Neural crest cell (in vitro differentiated cells): ENCODE measurements at regions not wholly inside any gene's neighbourhood (a gene's known extent, or its start where the extent isn't known, plus 50 kb on each side); places are given as distances from the start of the nearest gene placed in this dataset.

Experiments used
- DNase-seq: peaks from one replicate; pipeline ENCODE4 v3.0.0; 2021; ENCODE audit warnings: low read depth, mixed read lengths, low spot score
- H3K27ac Mint-ChIP-seq: one replicate; pipeline ENCODE4 v1.8.0; 2021; ENCODE audit warnings: mild to moderate bottlenecking, mixed read lengths; ENCODE audit not compliant: unreplicated experiment
- H3K27me3 Mint-ChIP-seq: 2 replicates; pipeline ENCODE4 v1.8.0; 2021; ENCODE audit warnings: low read depth, mild to moderate bottlenecking, mixed read lengths
- H3K36me3 Mint-ChIP-seq: 2 replicates; pipeline ENCODE4 v1.8.0; 2021; ENCODE audit warnings: low read depth, mild to moderate bottlenecking, mixed read lengths
- H3K4me1 Mint-ChIP-seq: 2 replicates; pipeline ENCODE4 v1.8.0; 2021; ENCODE audit warnings: mixed read lengths
- H3K4me3 Mint-ChIP-seq: one replicate; pipeline ENCODE4 v1.8.0; 2021; ENCODE audit warnings: mild to moderate bottlenecking, mixed read lengths
- H3K9me3 Mint-ChIP-seq: 2 replicates; pipeline ENCODE4 v1.8.0; 2021; ENCODE audit warnings: mixed read lengths
- TF ChIP-seq, protein P1 (sequence below): fragments of 200-600 bp; sonication (generic); conservative IDR thresholded peaks from 2 replicates; pipeline ENCODE4 v1.5.0; 2021; ENCODE audit warnings: antibody characterized with exemption, mild to moderate bottlenecking

GRCh38 chr17:73990290-73990689, 213.2 kb upstream of the RPL38 start:
- Mint-ChIP-seq H3K4me1 (no peaks in the 10 kb centered on the region), H3K36me3 (no peaks in the 10 kb centered on the region), H3K27ac (no peak overlapping the region), H3K9me3 (no peaks in the 10 kb centered on the region), H3K4me3 (no peak overlapping the region), H3K27me3 (no peaks in the 10 kb centered on the region)
- TF ChIP-seq, protein P1, sequence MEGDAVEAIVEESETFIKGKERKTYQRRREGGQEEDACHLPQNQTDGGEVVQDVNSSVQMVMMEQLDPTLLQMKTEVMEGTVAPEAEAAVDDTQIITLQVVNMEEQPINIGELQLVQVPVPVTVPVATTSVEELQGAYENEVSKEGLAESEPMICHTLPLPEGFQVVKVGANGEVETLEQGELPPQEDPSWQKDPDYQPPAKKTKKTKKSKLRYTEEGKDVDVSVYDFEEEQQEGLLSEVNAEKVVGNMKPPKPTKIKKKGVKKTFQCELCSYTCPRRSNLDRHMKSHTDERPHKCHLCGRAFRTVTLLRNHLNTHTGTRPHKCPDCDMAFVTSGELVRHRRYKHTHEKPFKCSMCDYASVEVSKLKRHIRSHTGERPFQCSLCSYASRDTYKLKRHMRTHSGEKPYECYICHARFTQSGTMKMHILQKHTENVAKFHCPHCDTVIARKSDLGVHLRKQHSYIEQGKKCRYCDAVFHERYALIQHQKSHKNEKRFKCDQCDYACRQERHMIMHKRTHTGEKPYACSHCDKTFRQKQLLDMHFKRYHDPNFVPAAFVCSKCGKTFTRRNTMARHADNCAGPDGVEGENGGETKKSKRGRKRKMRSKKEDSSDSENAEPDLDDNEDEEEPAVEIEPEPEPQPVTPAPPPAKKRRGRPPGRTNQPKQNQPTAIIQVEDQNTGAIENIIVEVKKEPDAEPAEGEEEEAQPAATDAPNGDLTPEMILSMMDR, result no peak
- DNase-seq, result no peak

DNA sequence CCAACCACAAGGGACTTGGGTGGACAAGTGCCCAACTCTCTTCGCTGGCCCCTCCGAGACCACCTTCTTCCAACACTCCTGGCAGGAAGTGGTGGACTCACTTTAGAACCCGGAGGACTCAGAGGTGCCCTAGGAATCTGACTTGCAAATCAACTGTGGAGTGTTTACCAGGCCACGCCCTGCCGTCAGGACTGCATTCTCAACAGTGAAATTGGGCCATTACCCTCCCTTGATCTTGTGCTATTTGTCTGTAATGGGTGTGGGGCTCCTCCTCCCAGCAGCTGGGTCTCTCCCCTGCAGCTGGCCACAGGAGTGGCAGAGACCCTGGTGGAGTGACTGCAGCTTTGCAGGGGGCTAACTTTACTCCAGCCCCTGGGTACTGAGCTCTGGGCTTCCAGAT, 212.2 kb upstream of the RPL38 start:
- no peak for DNase-seq
- TF ChIP-seq, protein P1, result no peak
- H3K4me1 Mint-ChIP-seq, result no peaks in the 10 kb centered on the region
- no peak overlapping the region for H3K27ac Mint-ChIP-seq
- no peaks in the 10 kb centered on the region for H3K9me3 Mint-ChIP-seq
- no peaks in the 10 kb centered on the region for H3K27me3 Mint-ChIP-seq
- H3K36me3 Mint-ChIP-seq, result no peaks in the 10 kb centered on the region
- H3K4me3 Mint-ChIP-seq, result no peak overlapping the region

DNA sequence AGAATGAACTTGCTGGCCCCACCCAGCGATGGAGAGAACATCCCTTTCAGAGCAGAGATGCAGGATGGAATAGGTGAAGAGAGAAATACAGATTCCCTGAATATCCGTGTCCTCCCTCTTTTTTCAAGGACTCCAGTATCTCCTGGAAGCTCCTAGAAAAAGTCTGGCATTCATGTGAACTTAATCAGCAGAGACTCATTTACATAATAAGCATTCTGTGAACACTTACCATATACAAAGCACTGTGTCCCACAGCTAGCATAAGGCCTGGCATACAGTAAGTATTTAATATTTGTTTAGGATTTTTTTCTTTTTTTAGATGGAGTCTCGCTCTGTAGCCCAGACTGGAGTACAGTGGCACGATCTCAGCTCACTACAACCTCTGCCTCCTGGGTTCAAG, 208.5 kb upstream of the RPL38 start:
- TF ChIP-seq, protein P1, result no peak
- DNase-seq, result no peak
- Mint-ChIP-seq H3K36me3 (no peaks in the 10 kb centered on the region), H3K27ac (no peak overlapping the region), H3K4me1 (peaks cover 5% of the 10 kb centered on the region), H3K4me3 (no peak overlapping the region), H3K27me3 (no peaks in the 10 kb centered on the region), H3K9me3 (no peaks in the 10 kb centered on the region)

DNA sequence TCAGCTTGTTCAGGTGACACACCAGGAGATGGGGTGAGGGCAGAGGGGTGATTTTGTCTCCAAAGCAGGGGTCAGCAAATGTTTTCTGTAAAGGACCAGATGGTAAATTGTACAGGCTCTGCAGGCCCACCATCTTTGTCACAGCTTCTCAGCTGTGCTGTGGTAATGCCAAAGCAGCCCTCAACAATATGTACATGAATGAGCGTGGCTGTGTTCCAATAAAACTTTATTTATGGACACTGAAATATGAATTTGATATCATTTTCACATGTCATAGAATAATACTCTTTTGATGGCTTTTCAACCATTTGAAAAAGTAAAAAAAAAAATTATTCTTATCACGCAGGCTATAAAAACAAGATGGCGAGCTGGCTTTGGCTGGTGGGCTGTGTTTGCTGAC, 206.4 kb upstream of the RPL38 start:
- H3K27me3 Mint-ChIP-seq, result no peaks in the 10 kb centered on the region
- TF ChIP-seq, protein P1, result no peak

DNA sequence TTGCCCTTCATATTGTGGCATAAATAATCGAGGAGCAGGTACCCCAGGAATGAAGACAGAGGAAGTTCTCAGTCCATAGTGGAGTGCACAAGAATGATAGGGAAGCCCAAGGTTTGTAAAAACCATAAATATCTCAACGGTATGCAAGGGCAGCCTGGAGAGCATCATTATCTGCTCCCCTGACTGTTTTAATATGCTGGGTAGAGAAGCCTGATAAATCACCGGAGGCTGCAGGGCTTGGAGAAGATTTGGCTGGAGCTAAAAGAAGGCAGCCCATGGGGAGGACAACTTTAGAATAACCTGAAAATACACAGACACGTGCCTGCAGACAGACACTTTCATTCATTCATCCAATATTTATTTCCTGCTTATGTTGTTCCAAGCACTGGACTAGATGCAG, 205.2 kb upstream of the RPL38 start:
- DNase-seq, result no peak
- H3K27ac Mint-ChIP-seq, result no peak overlapping the region

More for the DNA sequence above, 206.4 kb upstream of the RPL38 start:
- Mint-ChIP-seq H3K4me3 (no peak overlapping the region), H3K36me3 (no peaks in the 10 kb centered on the region), H3K27ac (no peak overlapping the region), H3K9me3 (no peaks in the 10 kb centered on the region), H3K4me1 (peaks cover 5% of the 10 kb centered on the region)
- DNase-seq, result no peak

More for the DNA sequence above, 205.2 kb upstream of the RPL38 start:
- Mint-ChIP-seq H3K27me3 (no peaks in the 10 kb centered on the region), H3K9me3 (no peaks in the 10 kb centered on the region), H3K4me3 (no peak overlapping the region), H3K36me3 (no peaks in the 10 kb centered on the region), H3K4me1 (peaks cover 5% of the 10 kb centered on the region)
- TF ChIP-seq, protein P1, result no peak
